LNCaP clone FGC (cell line): ENCODE measurements at regions not wholly inside any gene's neighbourhood (a gene's known extent, or its start where the extent isn't known, plus 50 kb on each side); places are given as distances from the start of the nearest gene placed in this dataset.

Experiments
- DNase-seq: peaks from one replicate; pipeline ENCODE4 v3.0.0-alpha.2; 2011; ENCODE audit warnings: low read depth
- H3K4me3 ChIP-seq: 2 replicates; pipeline ENCODE4 v1.5.1; 2011; ENCODE audit warnings: mild to moderate bottlenecking, low read depth, low read length, control low read depth
- CTCF ChIP-seq: IDR thresholded peaks from 2 replicates; pipeline ENCODE4 v1.5.1; 2012; ENCODE audit warnings: mild to moderate bottlenecking; ENCODE audit not compliant: control insufficient read depth, insufficient read depth; ENCODE audit errors: extremely low read depth

GRCh38 chr1:19591482-19592091 lies 52.5 kb upstream of the NBL1 start:
- no peak overlapping the region for H3K4me3 ChIP-seq
- peak; percentile 58 for DNase-seq
- no peak for TF ChIP-seq CTCF

GRCh38 chr1:19585507-19585906 lies 58.6 kb upstream of the NBL1 start:
- H3K4me3 ChIP-seq, result no peak overlapping the region
- TF ChIP-seq CTCF, result no peak
- DNase-seq, result no peak

- TF ChIP-seq CTCF, result peak; percentile 30
- DNase-seq, result no peak
- H3K4me3 ChIP-seq, result no peak overlapping the region
These were observed 61.8 kb upstream of the NBL1 start for GRCh38 chr1:19582318-19582717.

- TF ChIP-seq CTCF, result no peak
- no peak overlapping the region for H3K4me3 ChIP-seq
- no peak for DNase-seq
These were observed 62.7 kb upstream of the NBL1 start for GRCh38 chr1:19581381-19581780.

- no peak for TF ChIP-seq CTCF
- DNase-seq, result no peak
- no peak overlapping the region for H3K4me3 ChIP-seq
These were observed 66.5 kb upstream of the NBL1 start for GRCh38 chr1:19577561-19577960.

GRCh38 chr1:19577036-19577435 lies 67.1 kb upstream of the NBL1 start:
- TF ChIP-seq CTCF, result no peak
- no peak overlapping the region for H3K4me3 ChIP-seq
- DNase-seq, result no peak

GRCh38 chr1:19569786-19570185 lies 74.3 kb upstream of the NBL1 start:
- no peak for DNase-seq
- no peak overlapping the region for H3K4me3 ChIP-seq
- TF ChIP-seq CTCF, result no peak
